GM19239 (cell line): ENCODE measurements at regions not wholly inside any gene's neighbourhood (a gene's known extent, or its start where the extent isn't known, plus 50 kb on each side); places are given as distances from the start of the nearest gene placed in this dataset.
"Not testable (repeated sequence)": the region's sequence is repeated elsewhere in the genome, so short reads cannot be mapped to it uniquely, and the experiment has no call there.

Source experiments
- DNase-seq: peaks from one replicate; pipeline ENCODE4 v3.0.0; 2011; ENCODE audit warnings: low spot score; ENCODE audit not compliant: insufficient read length
- FAIRE-seq: peaks from 2 replicates; lab custom pipeline; 2011; peaks lifted over from hg19 to GRCh38; lab: Jason Lieb, UNC

DNA sequence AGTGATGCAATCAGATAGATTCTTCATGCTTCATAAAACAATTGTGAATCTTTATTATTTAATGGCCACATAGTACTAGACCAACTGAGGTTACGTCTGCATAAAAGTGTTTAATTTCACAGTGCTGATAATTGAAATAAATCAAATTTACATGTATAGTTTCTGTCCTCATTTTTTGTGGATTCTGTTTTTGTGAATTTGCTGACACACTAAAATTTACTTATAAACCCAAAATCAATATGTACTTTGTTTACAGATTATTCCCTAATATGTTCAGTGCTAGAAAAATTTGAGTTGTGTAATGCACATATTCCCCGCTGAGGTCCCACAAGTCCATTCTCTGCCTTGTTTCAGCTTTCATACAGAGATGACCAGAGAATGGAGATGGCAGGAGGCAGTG, 759.8 kb downstream of the CENPC start:
- FAIRE-seq: no peak
- no peak for DNase-seq

DNA sequence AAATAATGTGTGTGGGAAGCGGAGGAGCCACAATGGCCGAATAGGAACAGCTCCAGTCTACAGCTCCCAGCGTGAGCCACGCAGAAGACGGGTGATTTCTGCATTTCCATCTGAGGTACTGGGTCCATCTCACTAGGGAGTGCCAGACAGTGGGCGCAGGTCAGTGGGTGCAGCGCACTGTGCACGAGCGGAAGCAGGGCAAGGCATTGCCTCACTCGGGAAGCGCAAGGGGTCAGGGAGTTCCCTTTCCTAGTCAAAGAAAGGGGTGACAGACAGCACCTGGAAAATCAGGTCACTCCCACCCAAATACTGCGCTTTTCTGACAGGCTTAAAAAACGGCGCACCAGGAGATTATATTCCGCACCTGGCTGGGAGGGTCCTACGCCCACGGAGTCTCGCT, 762.6 kb downstream of the CENPC start:
- FAIRE-seq: not testable (repeated sequence)

DNA sequence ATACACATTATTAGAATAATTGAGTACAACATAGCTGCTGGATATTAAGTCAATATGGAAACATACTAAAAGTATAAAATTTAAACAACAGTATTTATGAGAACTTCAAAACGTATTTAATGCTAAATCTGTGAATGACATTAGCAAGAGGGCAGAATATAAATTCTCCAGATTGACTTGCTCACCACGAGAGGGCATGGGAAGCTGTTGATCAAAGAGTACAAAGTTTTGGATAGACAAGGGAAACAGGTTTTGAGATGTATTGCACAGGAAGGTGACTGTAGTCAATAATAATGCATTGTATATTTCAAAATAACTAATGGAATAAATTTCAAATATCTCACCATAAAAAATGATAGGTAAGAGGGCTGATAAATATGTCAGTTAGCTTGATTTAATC, 768.2 kb downstream of the CENPC start:
- DNase-seq (no peak), FAIRE-seq (no peak)

More for the DNA sequence above, 762.6 kb downstream of the CENPC start:
- DNase-seq: not testable (repeated sequence)

DNA sequence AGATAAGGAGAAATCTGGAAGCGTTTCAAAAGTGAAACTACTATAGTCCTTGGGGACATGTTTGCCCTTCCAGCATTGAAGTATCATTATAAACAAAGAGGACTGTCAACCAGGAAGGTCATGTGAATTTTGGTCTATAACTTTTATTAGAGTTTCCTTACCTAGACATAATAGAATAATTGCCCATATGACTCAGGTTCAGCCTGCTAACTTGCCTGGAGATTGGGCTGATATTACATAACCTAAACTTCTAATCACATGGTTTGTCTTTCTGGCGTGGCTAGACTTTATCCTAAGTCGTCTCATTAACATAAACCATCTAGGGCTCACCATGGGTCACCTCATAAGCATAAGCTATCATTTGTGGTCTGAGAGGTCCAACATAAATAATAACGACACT, 775.9 kb downstream of the CENPC start:
- DNase-seq (no peak), FAIRE-seq (no peak)

DNA sequence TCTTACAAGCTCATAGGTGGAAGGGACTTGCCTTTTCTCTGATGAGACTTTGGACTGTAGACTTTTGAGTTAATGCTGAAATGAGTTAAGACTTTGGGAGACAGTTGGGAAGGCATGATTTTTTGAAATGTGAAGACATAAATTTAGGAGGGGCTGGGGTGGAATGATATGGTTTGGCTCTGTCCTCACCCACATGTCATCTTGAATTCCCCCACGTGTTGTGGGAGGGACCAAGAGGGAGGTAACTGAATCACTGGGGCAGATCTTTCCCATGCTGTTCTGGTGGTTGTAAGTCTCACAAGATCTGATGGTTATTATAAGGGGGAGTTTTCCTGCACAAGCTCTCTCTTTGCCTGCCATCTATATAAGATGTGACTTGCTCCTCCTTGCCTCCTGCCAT, 777.9 kb downstream of the CENPC start:
- FAIRE-seq (no peak), DNase-seq (no peak)

DNA sequence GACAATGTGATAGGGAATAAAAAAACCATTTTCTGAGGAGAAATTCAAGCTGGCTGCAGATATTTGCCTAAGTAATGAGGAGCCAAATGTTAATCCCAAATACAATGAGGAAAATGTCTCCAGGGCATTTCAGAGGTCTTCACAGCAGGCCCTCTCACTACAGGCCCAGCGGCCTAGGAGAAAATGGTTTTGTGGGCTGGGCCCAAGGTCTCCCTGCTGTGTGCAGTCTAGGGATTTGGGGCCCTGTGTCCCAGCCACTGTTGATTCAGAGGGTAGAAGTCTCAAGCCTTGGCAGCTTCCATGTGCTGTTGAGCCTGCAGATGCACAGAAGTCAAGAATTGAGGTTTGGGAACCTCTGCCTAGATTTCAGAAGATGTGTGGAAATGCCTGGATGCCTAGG, 778.7 kb downstream of the CENPC start:
- DNase-seq (no peak), FAIRE-seq (no peak)

DNA sequence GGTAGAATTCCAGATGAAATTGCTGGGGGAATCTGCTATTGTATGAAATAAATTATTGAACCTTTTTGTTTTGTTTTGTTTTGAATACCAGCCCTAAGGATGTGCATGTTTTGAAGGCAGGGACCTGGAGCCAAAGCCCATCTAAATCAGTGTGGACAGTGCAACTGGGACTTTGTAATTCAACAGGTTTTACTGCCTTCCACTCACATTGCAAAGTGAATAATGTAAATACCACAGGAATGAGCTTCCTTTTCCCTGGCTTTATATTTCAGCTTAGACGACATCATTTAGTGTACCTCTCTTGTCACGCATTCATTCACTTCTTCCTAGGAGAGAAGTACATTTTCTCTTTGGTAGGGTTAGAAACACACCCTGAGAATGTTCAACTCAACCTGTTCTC, 795.0 kb downstream of the CENPC start:
- FAIRE-seq (no peak), DNase-seq (no peak)

DNA sequence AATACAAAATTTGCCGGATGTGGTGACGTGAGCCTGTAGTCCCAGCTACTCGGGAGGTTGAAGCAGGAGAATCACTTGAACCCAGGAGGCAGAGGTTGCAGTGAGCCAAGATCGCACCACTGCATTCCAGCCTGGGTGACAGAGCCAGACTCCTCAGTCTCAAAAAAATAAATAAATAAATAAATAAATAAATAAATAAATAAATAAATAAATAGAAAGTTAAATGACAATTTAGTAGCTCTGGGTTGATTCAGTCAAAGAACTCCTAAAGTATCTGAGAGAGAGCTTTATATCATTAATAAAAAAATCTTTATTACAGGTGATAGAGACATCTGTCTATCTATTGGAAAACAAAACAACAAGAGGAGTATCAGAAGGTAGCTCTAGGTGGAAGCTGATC, 798.4 kb downstream of the CENPC start:
- FAIRE-seq, DNase-seq: not testable (repeated sequence)

DNA sequence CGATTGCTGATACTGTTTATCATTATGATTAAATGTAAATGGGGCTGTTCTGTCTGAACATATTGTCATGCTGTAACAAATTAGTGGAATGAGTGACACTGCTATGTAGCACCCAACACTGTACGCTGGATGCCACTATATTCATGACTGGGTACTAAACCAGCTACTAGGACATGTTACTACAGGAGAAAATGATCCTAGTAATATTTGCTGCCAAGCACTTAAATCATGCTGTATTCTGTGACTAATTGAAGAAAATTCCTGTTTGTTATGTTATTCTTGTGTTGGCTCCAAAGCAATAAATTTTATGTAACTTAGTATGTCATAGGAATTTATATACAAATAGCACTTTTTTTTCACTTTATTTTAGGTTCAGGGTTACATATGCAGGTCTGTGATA, 804.2 kb downstream of the CENPC start:
- no peak for FAIRE-seq
- DNase-seq: no peak

DNA sequence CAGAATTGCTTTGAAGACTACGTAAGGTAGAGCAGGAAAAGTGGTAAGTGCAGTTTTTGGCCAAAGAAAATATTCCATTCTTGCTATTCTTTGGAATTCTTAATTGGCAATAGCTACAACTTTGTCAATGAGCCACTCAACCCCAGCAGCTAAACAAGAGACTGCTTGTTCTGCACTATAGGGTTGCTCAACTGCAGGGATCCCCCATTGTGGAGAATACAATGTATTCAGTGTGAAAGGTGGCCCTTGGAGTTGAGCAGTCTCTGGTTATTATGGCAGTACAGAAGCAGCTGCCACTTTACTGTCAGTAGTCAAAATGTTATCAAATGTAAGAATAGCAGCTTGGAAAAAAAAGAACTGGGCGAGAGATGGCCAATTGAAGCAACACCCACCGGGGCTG, 808.7 kb downstream of the CENPC start:
- FAIRE-seq: no peak
- DNase-seq: no peak

DNA sequence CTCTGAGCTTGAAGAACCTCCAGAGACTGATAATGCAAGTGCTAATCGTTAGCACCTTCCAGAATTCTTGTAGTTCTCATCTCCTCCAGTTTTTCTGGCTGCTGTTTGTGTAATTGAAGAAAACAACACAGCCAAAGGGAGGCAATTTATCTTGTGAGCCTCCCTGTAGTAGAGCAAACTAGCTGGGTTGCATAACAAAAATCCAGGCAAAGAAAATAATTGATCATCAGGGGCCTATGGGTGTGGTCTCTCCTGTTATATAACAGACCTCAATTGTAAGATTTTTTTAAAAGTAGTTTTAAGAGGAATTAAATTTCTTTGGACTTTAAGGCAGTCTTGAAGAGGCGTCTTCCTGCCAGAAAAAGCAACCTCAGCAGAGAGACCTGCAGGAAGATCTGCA, 817.0 kb downstream of the CENPC start:
- FAIRE-seq: no peak
- DNase-seq: no peak

DNA sequence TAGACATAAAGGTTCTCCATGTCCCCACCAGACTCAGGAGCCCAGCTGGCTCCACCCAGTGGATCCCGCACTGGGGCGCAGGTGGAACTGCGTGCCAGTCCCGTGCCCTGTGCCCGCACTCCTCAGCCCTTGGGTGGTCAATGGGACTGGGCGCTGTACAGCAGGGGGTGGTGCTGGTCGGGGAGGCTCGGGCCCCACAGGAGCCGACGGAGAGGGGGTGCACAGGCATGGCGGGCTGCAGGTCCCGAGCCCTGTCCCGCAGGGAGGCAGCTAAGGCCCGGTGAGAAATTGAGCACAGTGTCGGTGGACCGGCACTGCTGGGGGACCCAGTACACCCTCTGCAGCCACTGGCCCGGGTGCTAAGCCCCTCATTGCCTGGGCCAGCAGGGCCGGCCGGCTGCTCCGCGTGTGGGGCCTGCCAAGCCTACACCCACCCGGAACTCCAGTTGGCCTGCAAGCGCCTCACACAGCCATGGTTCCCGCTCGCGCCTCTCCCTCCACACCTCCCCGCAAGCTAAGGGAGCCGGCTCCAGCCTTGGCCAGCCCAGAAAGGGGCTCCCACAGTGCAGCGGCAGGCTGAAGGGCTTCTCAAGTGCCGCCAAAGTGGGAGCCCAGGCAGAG, 832.9 kb downstream of the CENPC start:
- FAIRE-seq, DNase-seq: not testable (repeated sequence)

DNA sequence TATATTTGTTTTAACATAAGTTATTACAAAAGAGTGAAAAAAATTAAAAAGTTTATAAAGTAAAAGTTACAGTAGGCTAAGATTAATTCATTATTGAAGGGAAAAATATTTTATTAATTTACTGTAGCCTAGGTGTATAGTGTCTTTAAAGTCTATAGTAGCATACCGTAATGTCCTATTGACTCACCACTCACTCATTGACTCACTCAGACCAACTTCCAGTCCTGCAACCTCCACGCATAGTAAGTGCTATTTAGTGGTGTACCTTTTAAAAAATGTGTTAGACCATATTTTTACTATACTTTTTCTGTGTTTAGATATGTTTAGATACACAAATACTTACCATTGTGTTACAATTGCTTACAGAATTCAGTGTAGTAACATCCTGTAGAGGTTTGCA, 841.1 kb downstream of the CENPC start:
- DNase-seq (no peak), FAIRE-seq (no peak)

DNA sequence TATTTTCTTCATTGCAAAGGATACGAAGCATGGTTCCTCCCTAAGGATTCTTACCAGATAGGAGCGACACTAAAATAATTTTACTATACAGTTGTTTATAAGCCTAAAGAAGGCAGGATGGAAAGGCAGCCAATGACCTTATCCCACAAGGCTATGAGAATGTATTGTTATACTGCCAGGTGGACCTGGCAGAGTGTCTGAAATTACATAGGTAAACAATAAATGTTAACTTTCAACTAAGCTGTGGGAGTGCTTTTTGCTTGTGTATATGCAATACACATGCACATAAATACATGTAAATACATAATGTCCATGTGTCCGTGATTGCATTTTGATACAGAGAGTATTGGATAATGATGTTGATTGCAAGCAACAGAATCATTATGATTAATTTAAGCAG, 850.6 kb downstream of the CENPC start:
- FAIRE-seq: no peak

DNA sequence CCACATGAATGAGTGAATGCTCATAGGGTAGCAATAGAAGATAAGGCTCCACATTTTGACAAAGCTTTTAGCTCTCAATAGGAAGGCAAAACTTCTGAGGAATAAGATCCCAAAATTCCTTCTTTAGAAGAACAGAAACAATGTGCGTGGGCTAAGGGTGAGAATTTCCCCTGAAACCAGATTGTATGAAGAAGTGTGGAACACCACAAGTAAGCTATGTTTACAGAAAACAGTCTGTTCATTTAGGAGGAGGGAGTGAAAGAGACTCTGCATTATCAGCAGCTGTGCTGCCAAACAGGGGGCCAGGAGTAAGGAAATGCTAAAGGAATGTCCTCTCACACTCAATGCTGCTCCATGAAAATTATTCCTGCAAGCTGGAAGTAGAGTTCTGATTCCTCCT, 851.6 kb downstream of the CENPC start:
- FAIRE-seq (no peak), DNase-seq (no peak)

More for the DNA sequence above, 850.6 kb downstream of the CENPC start:
- no peak for DNase-seq

DNA sequence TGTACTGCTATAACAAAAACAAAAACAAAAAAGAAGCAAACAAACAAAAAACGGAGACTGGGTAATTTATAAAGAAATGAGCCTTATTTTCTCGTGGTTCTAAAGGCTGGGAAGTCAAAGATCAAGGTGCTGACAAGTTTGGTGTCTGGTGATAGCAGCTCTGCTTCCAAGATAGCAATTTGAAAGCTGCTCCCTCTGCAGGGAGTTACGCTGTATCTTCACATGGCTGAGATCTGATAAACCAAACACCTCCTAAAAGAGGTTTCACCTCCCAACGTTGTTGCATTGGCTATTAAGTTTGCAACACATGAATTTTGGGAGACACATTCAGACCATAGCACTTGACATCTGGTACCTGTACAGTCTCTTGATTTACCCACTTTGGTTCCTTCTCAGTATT, 854.2 kb downstream of the CENPC start:
- FAIRE-seq (no peak), DNase-seq (no peak)

DNA sequence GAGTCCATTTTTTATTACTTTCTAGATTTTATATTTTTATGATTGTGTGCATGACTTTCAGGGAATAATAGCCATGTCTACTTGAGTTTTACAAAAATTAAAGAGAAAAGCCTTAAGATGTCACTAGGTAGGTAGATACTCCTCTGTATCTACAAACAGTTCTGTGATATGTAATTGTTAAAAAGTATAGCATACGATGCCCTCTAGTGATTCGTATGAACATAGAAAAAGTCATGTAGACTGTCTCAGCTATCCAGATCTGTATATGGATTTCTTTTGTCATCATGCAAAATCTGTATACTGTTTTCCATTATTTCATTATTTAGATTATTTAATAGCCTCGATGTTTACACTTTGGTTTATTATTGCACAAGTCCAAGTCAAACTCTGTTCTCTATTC, 856.6 kb downstream of the CENPC start:
- FAIRE-seq (no peak), DNase-seq (no peak)

DNA sequence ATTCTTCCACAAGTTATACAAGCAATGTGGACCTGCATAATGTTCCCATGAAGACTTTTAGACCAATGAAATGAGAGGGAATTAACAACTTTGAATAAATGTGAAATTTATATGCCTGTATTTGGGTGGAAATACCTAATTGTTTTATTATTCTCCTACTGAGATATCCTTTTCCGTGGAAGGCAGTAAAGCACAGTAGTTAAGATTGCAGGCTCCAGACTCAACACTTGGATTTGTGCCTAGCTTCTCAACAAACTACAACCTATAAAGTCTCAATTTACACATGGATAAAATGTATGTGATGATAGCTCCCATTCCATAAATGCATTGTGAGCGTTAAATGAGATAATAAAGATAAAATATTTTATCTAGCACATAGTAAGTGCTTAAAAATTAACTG, 857.8 kb downstream of the CENPC start:
- no peak for FAIRE-seq
- no peak for DNase-seq

DNA sequence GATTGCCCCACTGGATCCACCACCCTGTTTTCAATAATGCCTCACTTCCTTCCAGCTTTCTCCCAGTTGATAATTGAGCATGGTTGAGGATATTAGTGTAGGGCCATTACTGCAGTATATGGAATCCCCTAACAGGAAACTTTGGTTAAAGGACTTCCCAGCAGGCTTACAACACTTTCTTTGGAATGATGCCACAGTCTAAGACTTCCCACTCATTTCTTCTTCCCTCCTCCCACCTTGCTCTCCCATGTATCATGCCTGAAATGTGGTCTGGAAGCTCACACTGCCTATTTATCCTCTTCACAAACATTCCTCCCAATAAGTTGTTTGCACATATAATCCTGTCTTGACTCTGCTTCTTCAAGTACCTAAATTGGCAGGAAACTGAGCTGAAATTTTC, 863.3 kb downstream of the CENPC start:
- FAIRE-seq (no peak), DNase-seq (no peak)

DNA sequence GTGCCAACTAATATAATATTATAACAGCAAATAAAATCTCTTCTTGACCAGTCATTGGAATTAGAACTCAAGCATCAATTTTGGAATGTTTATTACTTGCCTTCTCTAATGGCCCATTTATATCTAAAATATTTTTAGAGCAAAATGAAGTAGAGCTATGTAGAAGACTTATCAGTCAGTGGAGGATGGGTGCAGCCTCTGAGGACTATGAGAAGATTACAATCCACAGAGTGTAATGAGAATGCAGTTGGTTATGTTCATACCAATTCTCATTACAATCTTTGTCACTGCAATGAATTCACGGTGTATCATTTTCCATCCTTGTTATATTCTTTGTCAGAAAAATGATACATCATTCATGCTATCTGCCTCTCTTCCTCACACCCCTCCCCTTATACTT, 878.1 kb downstream of the CENPC start:
- no peak for FAIRE-seq
- DNase-seq: no peak

DNA sequence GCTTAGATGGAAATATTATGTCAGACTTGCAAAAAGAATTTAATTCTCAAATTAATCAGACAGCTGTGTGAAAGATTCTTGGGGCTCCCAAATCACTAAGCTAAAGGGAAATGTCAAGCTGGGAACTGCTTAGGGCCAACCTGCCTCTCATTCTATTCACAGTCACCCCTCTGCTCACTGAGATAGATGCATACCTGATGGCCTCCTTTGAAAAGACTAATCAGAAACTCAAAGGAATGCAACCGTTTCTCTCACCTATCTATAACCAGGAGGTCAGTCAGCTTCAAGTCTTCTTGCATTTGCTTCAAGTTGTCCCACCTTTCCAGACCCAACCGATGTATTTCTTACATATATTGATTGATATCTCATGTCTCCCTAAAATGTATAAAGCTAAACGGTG, 882.7 kb downstream of the CENPC start:
- DNase-seq (no peak), FAIRE-seq (no peak)

DNA sequence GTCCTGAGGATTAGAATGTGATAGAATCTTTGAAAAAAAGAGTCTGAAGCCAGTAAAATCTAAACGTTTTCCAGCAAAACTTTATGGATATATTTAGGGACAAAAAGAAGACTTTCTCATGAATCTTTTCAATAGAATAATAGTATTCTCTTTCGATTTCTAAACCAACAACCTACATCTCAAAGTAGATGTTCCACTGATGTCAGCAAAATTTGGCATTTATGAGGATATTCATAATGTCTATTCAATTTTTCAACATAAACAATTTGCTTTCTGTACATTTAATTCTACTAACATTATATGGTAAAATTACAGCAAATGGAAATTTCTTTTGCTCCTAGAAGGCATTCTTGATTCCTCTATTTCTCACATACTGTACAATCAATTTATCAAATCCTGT, 886.5 kb downstream of the CENPC start:
- FAIRE-seq (no peak), DNase-seq (no peak)

DNA sequence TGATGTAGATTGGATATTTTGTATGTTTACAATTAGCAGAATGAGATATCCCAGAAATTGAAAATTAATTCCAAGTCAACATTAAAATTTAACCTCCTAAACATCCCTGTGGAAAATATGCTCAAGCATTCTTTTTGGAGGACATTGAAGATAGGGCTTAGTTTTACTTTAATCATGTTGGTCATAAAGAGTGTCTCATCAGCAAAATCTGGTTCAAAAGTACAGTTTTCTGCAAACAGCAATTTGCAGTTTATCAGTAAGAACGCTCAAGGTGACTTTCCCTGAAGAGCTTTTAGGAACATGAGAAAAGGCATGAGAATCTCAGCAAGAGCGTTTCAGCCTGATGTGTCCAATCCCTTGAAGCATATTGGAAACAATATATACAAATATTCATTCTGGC, 889.8 kb downstream of the CENPC start:
- DNase-seq (no peak), FAIRE-seq (no peak)
